Kidney epithelial cell (primary cell): ENCODE measurements at regions not wholly inside any gene's neighbourhood (a gene's known extent, or its start where the extent isn't known, plus 50 kb on each side); places are given as distances from the start of the nearest gene placed in this dataset.
"Not testable (repeated sequence)": the region's sequence is repeated elsewhere in the genome, so short reads cannot be mapped to it uniquely, and the experiment has no call there.

ENCODE experiments used
- DNase-seq: peaks from one replicate; pipeline ENCODE4 v3.0.0-alpha.2; 2010; ENCODE audit warnings: low read depth
- H3K27me3 ChIP-seq: 2 replicates; pipeline ENCODE4 v1.6.0; 2011; ENCODE audit warnings: low read length; ENCODE audit not compliant: control insufficient read depth, insufficient read depth
- H3K36me3 ChIP-seq: 2 replicates; pipeline ENCODE4 v1.5.1; 2011; ENCODE audit warnings: low read length; ENCODE audit not compliant: control insufficient read depth, insufficient read depth
- H3K4me3 ChIP-seq: 2 replicates; pipeline ENCODE4 v1.5.1; 2011; ENCODE audit warnings: low read depth, mild to moderate bottlenecking, control low read depth, low read length
- TF ChIP-seq, protein P1 (sequence below): IDR thresholded peaks from 2 replicates; pipeline ENCODE4 v1.5.1; 2011; ENCODE audit warnings: mild to moderate bottlenecking, moderate library complexity, low read length, control low read depth, inconsistent platforms; ENCODE audit not compliant: insufficient read depth, poor library complexity, severe bottlenecking

- no peaks in the 10 kb centered on the region for H3K36me3 ChIP-seq
- H3K27me3 ChIP-seq: no peaks in the 10 kb centered on the region
- TF ChIP-seq, protein P1, sequence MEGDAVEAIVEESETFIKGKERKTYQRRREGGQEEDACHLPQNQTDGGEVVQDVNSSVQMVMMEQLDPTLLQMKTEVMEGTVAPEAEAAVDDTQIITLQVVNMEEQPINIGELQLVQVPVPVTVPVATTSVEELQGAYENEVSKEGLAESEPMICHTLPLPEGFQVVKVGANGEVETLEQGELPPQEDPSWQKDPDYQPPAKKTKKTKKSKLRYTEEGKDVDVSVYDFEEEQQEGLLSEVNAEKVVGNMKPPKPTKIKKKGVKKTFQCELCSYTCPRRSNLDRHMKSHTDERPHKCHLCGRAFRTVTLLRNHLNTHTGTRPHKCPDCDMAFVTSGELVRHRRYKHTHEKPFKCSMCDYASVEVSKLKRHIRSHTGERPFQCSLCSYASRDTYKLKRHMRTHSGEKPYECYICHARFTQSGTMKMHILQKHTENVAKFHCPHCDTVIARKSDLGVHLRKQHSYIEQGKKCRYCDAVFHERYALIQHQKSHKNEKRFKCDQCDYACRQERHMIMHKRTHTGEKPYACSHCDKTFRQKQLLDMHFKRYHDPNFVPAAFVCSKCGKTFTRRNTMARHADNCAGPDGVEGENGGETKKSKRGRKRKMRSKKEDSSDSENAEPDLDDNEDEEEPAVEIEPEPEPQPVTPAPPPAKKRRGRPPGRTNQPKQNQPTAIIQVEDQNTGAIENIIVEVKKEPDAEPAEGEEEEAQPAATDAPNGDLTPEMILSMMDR: no peak
- H3K4me3 ChIP-seq: no peak overlapping the region
- DNase-seq: no peak
Observed at GRCh38 chr2:195560209-195560895, 96.7 kb upstream of the SLC39A10 start.

- H3K4me3 ChIP-seq: no peak overlapping the region
- no peaks in the 10 kb centered on the region for H3K27me3 ChIP-seq
- TF ChIP-seq, protein P1: no peak
- H3K36me3 ChIP-seq: no peaks in the 10 kb centered on the region
- peak; percentile 63 for DNase-seq
Observed at GRCh38 chr2:195559431-195559914, 97.6 kb upstream of the SLC39A10 start.

DNA sequence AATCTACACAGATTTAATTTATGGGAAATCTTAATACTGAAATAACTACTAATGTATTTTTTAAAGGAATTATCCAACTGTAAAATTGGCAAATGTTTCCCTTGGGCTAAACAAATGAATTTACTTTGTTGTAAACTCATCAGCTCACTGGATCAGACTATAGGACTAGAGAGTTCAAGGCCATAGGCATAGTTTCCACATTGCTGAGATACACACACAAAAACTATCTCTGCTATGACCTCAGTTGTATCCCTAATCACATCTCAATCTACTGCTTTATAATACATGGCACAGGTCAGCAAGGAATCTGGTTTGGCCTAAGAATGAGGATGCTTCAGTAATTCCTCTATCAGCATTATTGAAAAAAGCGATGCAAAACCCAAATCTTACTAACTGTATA is 101.1 kb upstream of the SLC39A10 start:
- Histone ChIP-seq H3K27me3 (no peaks in the 10 kb centered on the region), H3K36me3 (no peaks in the 10 kb centered on the region), H3K4me3 (no peak overlapping the region)
- TF ChIP-seq, protein P1: no peak
- DNase-seq: no peak

GRCh38 chr2:195552581-195552980 is 104.4 kb upstream of the SLC39A10 start:
- TF ChIP-seq, protein P1: no peak
- Histone ChIP-seq H3K27me3 (no peaks in the 10 kb centered on the region), H3K36me3 (no peaks in the 10 kb centered on the region), H3K4me3 (no peak overlapping the region)
- no peak for DNase-seq

DNA sequence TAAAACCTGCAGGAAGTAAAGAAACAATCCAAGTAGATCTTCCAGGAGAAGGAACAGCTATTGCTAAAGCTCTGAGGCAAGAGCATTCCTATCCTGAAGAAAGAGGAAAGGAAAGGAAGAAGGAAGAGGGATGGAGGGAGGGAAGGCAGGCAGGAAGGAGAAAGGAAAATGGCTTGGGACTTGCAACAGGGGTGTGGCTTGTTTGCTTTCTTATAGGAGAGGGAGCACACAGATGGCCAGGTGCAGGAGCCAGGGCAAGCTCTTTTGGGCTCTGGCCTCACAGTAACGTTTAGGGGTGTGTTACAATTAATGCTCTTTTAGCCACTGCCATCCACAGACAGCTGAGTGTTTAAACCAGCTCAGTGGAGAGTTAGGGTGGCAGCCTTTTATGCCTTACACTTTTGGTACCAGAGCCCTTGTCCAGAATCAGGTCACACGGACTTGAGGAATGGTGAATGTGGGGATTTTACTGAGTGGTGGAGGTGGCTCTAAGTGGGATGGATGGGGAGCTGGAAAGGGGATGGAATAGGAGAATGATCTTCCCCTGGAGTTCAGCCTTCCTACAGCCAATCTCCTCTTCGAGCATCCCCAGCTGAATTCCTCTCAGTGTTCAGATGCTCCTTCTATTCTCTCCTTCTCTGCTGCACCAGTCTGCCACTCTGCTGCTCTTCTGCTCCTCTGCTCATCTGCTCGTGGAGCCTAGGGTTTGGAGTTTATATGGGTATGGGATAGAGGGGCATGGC is 108.7 kb upstream of the SLC39A10 start:
- Histone ChIP-seq H3K27me3 (no peaks in the 10 kb centered on the region), H3K4me3 (no peak overlapping the region), H3K36me3 (no peaks in the 10 kb centered on the region)
- no peak for DNase-seq
- TF ChIP-seq, protein P1: no peak

GRCh38 chr2:195547268-195547840 is 109.7 kb upstream of the SLC39A10 start:
- not testable (repeated sequence) for DNase-seq, H3K27me3 ChIP-seq

More at GRCh38 chr2:195547268-195547840, 109.7 kb upstream of the SLC39A10 start:
- not testable (repeated sequence) for H3K4me3 ChIP-seq, H3K36me3 ChIP-seq
